Activated CD8-positive, alpha-beta T cell treated with anti-CD3 and anti-CD28 coated beads for 36 hours (primary cell): ENCODE measurements at regions not wholly inside any gene's neighbourhood (a gene's known extent, or its start where the extent isn't known, plus 50 kb on each side); places are given as distances from the start of the nearest gene placed in this dataset.

Experiments used
- ATAC-seq: fragments of 200-7000 bp; cut with Tn5 transposase; one replicate; pipeline ENCODE4 v1.10.0; 2021; ENCODE audit warnings: mild to moderate bottlenecking, moderate library complexity
- CTCF ChIA-PET: fragments of 350-600 bp; sonication (Branson Sonifier 250); formaldehyde crosslinking; loops from one replicate; lab custom pipeline; 2021; ENCODE audit warnings: antibody characterized with exemption; lab: Charles Lee
- POLR2A ChIA-PET: fragments of 350-600 bp; sonication (Branson Sonifier 250); formaldehyde crosslinking; loops from one replicate; lab custom pipeline; 2021; ENCODE audit warnings: antibody characterized with exemption; lab: Charles Lee
- DNase-seq: peaks from one replicate; pipeline ENCODE4 v3.0.0-alpha.2; 2020
- H3K27ac Mint-ChIP-seq: one replicate; pipeline ENCODE4 v1.8.0; 2021; ENCODE audit warnings: mild to moderate bottlenecking, mixed read lengths
- H3K27me3 Mint-ChIP-seq: one replicate; pipeline ENCODE4 v1.8.0; 2021; ENCODE audit warnings: mixed read lengths
- H3K36me3 Mint-ChIP-seq: one replicate; pipeline ENCODE4 v1.8.0; 2021; ENCODE audit warnings: low read depth, mixed read lengths
- H3K4me1 Mint-ChIP-seq: one replicate; pipeline ENCODE4 v1.8.0; 2021; ENCODE audit warnings: low read depth, mixed read lengths
- H3K4me3 Mint-ChIP-seq: one replicate; pipeline ENCODE4 v1.8.0; 2021; ENCODE audit warnings: mild to moderate bottlenecking, moderate library complexity, mixed read lengths
- H3K9me3 Mint-ChIP-seq: one replicate; pipeline ENCODE4 v1.8.0; 2021; ENCODE audit warnings: mixed read lengths
- intact Hi-C: fragments of 100-400 bp; cut with micrococcal nuclease; formaldehyde crosslinking; loops from one replicate; pipeline ENCODE4 v1.10.0; 2022
- TF ChIP-seq, protein P1 (sequence below): fragments of 200-600 bp; IDR thresholded peaks from one replicate; pipeline ENCODE4 v1.8.0; 2022; ENCODE audit warnings: antibody characterized with exemption, mild to moderate bottlenecking

DNA sequence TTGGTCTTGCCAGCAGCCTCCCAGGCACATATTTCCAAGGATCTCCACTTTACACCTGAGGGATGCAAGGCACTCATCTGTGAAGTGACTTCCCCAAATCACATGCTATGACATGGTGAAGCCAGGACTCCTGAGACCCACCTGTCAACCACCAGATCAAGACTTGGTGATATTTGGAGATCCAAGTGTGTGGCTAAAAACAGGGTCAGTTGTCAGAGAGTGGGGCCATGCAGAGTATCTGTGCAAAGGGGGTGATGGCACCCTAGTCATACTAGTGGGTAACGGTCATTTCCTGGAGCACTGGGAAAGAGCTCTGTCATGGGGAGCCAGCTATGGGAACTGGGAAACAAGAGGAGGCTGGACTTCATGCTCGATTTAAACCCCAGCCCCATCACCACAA, 218.4 kb upstream of the IRS2 start:
- ATAC-seq: no peak
- TF ChIP-seq, protein P1, sequence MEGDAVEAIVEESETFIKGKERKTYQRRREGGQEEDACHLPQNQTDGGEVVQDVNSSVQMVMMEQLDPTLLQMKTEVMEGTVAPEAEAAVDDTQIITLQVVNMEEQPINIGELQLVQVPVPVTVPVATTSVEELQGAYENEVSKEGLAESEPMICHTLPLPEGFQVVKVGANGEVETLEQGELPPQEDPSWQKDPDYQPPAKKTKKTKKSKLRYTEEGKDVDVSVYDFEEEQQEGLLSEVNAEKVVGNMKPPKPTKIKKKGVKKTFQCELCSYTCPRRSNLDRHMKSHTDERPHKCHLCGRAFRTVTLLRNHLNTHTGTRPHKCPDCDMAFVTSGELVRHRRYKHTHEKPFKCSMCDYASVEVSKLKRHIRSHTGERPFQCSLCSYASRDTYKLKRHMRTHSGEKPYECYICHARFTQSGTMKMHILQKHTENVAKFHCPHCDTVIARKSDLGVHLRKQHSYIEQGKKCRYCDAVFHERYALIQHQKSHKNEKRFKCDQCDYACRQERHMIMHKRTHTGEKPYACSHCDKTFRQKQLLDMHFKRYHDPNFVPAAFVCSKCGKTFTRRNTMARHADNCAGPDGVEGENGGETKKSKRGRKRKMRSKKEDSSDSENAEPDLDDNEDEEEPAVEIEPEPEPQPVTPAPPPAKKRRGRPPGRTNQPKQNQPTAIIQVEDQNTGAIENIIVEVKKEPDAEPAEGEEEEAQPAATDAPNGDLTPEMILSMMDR: no peak
- Mint-ChIP-seq H3K36me3 (no peaks in the 10 kb centered on the region), H3K27ac (no peak overlapping the region), H3K4me3 (no peak overlapping the region), H3K27me3 (no peaks in the 10 kb centered on the region), H3K4me1 (no peaks in the 10 kb centered on the region), H3K9me3 (no peaks in the 10 kb centered on the region)
- ChIA-PET POLR2A (no interaction called here), CTCF (no interaction called here)
- DNase-seq: no peak
- intact Hi-C loops: no loop called here

DNA sequence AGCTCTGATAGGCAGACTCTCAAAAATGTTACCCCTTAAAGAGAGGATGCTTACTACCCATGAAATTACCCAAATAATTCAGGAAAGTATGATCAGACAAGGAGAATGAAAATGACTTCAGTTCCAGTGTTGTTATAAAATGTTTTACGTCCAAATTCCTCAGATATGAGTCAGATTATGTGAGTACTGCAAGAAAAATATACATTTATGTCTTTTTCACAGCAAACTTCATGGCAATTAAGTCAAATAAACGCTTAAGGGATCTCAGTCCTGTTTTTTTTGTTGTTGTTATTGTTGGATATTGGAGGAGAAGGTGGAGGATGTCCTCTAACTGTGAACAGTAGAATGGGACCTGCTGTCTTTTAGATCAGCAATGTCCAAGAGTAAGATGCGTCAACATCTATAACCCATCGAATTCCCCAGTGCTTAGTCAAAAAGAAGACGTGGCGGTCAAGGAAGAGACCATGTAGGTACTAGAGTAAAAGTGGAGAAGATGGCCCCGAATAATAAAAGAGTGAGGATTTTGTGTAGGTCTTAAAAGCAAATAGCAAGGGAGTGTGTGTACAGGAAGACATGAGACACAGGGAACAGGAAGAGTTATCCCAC, 215.4 kb upstream of the IRS2 start:
- Mint-ChIP-seq H3K4me1 (no peaks in the 10 kb centered on the region), H3K27ac (no peak overlapping the region), H3K36me3 (no peaks in the 10 kb centered on the region), H3K27me3 (no peaks in the 10 kb centered on the region), H3K4me3 (no peak overlapping the region), H3K9me3 (no peaks in the 10 kb centered on the region)
- CTCF ChIA-PET: no interaction called here
- ATAC-seq (no peak), DNase-seq (no peak)
- POLR2A ChIA-PET: no interaction called here
- intact Hi-C loops: no loop called here
- TF ChIP-seq, protein P1: no peak

DNA sequence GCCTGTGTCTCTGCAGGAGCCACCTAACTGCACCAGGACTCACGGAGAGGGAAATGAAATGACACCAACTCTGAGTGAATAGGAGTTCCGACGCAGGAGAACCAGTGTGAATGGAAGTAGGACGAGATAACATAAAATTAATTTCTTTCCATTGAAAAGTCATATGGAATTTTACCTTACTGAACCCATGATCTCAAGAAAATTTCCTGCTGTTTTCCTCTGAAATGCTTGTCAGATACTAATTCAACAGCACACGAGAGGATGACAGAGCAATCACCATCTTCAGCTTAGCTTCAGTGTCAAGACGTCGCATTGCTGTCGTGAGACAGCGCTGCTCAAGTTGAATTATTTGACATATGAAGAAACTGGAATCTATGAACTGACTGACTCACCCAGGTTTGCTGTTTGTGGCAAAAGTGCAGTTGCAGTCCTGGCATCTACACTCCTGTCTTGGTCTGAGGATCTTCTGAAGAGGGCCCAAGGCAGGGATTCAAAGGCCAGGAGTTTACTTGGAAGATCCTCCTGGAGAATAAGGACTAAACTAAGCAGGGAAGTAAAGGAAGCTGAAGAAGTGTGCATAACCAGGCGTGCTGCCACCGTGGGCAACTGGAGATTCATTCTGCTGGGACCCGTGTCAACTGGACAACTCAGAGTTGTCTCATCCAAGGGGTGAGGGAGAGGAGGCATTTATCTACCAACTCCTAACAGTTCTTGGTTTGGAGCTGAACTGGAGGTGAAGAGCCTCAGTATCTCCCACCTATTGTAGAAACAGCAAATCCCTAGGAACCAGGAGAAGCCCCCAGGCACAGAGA, 214.4 kb upstream of the IRS2 start:
- H3K27me3 Mint-ChIP-seq: no peaks in the 10 kb centered on the region
- POLR2A ChIA-PET: no interaction called here
- TF ChIP-seq, protein P1: no peak
- no peaks in the 10 kb centered on the region for H3K9me3 Mint-ChIP-seq
- ATAC-seq (no peak), DNase-seq (no peak)
- intact Hi-C loops: no loop called here
- H3K27ac Mint-ChIP-seq: no peak overlapping the region
- H3K4me1 Mint-ChIP-seq: no peaks in the 10 kb centered on the region
- H3K4me3 Mint-ChIP-seq: no peak overlapping the region
- H3K36me3 Mint-ChIP-seq: no peaks in the 10 kb centered on the region
- CTCF ChIA-PET: no interaction called here

DNA sequence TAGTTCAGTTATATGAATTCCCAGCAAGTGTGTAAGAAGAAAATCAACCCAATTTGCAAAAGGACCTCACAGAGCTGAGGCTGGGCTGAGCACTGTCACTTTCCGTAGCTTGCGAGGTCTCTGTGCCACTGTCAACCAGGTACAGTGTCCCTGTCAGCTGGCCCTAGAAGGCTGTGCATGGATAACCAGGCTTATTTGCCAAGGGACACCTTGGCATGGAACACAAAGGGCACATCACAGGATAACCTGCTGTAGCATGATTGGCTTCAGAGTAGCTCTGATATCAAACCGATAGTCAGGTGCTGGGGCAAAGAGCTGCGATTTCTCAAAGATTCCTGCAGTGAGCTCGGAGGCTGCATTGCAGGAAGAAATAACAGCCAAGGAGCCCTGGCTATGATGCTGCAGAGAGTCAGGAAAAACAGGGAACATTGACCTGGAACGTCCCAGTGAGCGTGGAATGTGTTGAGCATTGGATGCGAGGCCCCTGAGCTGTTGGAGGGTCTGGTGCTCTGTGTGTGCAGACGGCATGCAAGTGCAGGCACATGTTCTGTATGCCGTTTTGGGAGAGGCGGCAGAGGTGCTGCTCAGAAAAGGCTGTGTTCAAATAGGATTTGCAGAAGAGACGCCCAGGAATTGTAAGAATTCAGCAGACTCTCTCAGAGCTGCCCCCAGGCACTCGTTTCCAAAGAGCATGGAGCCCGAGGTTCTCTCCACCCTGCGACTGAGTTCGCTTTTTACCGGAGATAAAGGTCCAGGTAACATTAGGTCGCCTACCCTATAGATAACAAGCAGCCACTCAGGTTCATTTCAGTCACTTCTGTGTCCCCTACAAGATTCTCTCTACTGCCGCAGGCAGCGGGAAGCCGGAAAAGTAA, 213.5 kb upstream of the IRS2 start:
- H3K27ac Mint-ChIP-seq: no peak overlapping the region
- intact Hi-C loops: no loop called here
- no peaks in the 10 kb centered on the region for H3K4me1 Mint-ChIP-seq
- ChIA-PET POLR2A (no interaction called here), CTCF (no interaction called here)
- no peaks in the 10 kb centered on the region for H3K27me3 Mint-ChIP-seq
- no peaks in the 10 kb centered on the region for H3K36me3 Mint-ChIP-seq
- DNase-seq: no peak
- H3K9me3 Mint-ChIP-seq: no peaks in the 10 kb centered on the region
- no peak overlapping the region for H3K4me3 Mint-ChIP-seq
- no peak for ATAC-seq
- TF ChIP-seq, protein P1: no peak
